HG02938 (cell line): ENCODE measurements at regions not wholly inside any gene's neighbourhood (a gene's known extent, or its start where the extent isn't known, plus 50 kb on each side); places are given as distances from the start of the nearest gene placed in this dataset.
"Not testable (repeated sequence)": the region's sequence is repeated elsewhere in the genome, so short reads cannot be mapped to it uniquely, and the experiment has no call there.

Experiments
- ATAC-seq: cut with Tn5 transposase; IDR thresholded peaks from one replicate; pipeline ENCODE4 v1.9.1; 2021; ENCODE audit warnings: mild to moderate bottlenecking, moderate library complexity; ENCODE audit not compliant: unreplicated experiment

DNA sequence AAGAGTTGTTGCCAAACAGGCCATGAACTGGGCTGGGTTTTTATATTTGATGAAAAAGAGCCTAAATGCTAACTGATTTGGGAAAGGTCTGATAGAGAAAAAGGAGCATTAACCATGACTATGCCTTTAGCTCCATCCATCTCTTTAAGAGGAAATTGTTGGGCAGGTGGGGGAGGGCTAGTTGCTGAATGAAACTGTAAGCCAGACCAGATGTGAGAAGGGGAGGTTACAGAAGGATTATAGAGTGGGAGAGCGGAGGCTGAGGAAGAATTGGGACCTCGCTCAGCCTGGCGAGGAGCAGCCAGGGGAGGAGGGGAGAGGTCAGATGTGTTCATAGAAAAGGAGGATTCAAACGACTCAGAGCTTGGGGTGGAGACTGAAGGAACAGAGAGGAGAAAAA, 74.9 kb upstream of the OTUD4 start:
- ATAC-seq = not testable (repeated sequence)

DNA sequence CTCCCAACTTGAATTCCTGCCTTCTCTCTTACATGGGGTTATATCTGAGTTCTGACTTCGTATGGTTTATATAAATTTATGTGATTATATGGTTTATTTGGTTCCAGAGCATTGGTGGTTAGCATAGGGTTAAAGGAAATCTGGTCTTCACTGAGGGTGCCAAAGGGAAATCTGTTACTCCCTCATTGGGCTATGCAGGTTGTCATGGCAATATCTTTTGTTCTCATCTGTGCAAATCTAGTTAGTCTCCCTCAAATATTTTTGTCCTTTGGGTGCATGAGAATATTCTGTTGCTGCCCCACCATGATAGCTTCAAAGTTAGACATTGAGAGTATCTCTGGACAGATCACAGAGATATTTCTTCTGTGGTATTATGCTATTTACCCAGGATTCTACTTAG, 71.8 kb upstream of the OTUD4 start:
- no peak for ATAC-seq

DNA sequence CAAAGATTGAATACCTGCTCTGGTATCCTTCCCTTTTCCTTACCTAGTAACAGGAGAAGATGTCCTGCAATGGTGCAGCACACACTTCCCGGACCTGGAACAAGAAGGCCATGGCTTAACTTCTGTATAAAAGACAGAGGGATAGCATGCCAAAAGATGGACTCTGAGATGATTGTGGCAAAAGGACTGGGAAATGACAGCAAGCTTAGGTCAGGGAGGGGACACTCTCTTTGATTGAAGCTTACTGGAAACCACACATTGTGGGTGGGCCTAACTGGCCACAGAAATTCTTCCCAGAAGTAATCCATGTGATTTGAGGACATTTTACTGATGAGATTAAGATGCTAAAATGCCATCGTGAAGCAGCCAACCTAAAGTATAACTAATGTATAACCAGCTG, 71.0 kb upstream of the OTUD4 start:
- ATAC-seq = no peak

DNA sequence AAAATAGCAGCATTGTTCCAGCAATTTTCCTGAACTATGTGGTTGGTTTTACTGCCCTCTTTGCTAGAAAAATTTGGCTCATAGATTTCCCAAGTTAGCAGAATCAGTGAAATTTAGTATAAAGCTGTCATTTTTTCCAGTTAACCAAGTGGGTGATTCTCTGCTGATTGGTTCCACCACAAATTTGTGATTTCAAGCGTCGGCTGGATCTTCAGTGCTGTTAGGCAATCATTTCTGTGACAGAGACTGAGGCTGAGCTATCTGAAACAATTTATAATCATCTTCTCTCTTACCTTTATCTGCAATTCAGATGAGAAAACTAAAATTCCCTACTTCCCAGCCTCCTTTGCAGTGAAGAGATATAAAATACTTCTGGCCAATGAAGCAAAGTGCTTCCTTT, 68.6 kb upstream of the OTUD4 start:
- ATAC-seq = no peak

DNA sequence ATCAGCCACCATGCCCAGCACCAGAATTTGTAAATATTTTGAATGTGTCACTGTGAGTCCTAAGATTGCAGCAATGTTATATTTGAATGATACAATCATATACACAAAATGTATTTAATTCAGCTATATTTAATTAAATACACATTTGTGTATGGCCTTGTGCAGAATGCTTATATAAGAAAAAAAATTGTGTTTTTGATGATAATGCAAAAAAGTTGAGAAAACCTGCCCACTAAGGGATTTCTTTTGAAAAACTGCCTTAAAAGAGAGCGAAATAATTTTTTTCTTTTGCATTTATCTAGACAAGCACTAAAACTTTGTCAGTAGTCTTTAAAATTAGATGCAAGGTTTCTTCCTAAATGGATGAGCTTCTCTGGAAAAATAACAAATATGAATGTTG, 68.1 kb upstream of the OTUD4 start:
- no peak for ATAC-seq

DNA sequence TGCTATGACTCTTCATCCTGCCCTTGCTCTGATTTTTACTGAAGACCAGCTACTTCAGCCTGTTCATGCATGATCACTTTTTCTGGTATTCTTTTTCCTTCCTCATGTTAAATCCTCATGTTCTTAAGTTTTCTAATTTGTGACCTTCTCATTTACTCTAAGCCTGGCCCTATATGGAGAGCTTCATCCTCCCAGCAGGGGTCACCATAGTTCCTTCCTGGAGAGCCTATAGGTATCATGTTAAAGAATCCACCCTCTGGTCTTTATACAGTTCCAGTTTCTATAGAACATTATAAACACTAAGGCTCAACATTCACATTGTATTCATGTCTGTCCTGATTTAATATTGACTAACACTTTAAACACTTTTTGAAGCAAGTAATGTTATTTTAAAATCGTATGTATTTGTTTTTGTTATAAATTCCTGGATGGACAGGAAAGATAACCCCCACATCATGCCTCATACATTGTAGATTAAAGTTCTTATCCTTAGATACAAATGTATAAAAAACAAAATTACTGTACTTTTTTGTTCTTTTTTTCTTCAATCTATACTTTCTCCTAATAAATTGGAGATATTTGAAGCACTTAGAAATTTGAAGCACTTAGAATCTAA, 53.8 kb upstream of the OTUD4 start:
- ATAC-seq = peak; percentile 99

DNA sequence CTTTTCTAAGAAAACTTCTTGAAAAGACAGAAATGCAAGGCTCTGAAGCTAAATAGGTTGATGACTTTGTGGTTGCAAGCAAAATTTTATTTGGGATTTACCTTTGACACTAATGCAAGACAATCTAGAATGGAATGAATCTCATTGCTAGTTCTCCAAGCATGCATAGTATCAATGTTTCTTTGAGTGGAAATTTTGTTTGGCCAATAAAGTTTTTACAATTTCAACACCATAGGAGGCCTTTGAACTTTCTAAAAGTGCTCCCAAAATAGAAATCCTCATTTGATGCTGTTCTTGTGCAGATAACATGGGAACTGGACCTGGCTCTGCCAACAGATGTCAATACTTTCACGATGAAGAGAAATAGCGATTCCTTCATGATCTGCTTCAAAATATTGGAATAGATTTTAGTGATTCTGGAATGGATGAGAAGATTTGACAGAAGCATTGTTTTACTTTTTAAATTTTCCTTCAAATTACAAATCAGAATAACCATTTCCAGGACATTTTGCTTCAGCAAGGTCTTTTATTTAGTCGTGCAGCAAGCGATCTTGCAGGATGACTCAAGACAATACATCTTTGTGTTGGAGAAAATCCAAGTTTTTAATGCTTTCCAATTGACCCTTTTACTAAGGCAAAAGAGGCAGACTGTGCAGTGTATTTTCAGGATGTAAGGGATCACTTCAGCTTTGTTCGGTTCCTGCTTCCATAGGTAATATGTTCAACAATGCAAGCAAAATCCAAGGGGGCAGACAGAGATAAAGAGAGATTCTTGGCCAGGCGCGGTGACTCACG, 51.7 kb upstream of the OTUD4 start:
- ATAC-seq = no peak

DNA sequence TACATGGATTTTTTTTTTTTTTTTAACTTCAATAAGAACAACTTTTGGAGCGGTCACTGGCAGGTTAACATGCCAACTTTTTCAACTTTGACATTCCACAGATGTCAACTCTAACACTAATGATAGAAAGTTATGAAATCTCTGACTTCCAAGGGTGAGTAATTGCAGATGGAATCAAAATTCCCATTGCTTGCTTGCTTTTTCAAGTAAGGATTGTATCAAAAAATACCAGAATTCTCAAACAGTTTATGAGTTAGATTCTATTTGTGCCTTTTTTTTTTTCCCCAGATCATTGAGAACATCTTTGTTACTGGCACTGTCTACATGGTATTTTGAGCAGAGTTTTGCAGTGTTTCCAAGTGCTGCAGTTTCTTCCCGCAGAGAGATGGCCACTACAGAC, 50.3 kb upstream of the OTUD4 start:
- ATAC-seq = no peak
